Frontal cortex (tissue), 3 donors: ENCODE measurements at regions not wholly inside any gene's neighbourhood (a gene's known extent, or its start where the extent isn't known, plus 50 kb on each side); places are given as distances from the start of the nearest gene placed in this dataset.
"Not testable (repeated sequence)": the region's sequence is repeated elsewhere in the genome, so short reads cannot be mapped to it uniquely, and the experiment has no call there.

ENCODE experiments used
- DNase-seq, 2 donors: peaks; one replicate each; pipeline ENCODE4 v3.0.0; 2012; ENCODE audit warnings: low spot score in 2 of 2
- FAIRE-seq: peaks from 2 replicates; lab custom pipeline; 2012; peaks lifted over from hg19 to GRCh38; lab: Jason Lieb, UNC
- donor health status: control.
- donor health status: control.
- donor health status: control.

DNA sequence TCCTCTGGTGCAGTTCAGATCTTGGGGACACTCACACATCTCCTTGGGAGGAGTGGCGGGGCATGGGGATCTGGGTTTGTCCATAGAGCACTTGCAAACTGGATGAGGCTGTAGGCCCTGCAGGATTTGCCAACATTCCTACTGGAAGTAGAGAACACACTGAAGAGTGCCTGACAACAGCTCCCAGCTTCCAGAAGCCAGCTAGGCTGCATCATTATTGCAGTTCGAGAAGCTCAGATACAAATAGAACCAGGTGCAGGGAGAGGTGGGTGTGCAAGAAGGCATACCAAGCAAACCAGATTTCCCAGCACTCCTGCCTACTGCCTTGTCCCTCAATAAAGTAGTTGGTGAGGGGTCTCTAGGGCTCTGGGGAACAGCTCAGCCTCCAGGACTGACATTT, 52.5 kb downstream of the RHOB start:
- DNase-seq, result no peak

DNA sequence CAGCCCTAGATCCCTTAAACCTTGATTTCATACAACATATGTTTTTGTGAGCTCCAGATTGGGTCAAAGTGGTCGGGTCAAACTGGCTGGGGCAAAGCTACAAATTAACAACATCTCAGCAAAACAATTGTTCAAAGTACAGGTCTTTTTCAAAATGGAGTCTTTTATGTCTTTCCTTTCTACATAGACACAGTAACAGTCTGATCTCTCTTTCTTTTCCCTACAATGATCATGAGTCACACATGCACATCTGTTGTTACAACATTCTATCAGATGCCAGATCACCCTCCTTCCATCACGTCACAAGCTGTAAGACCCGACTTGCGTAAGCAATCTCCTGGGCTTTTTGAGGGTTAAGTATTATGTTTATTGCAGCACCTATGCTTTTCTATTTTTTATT, 55.1 kb downstream of the RHOB start:
- DNase-seq (no peak), FAIRE-seq (no peak)

More for the DNA sequence above, 52.5 kb downstream of the RHOB start:
- FAIRE-seq, result no peak

DNA sequence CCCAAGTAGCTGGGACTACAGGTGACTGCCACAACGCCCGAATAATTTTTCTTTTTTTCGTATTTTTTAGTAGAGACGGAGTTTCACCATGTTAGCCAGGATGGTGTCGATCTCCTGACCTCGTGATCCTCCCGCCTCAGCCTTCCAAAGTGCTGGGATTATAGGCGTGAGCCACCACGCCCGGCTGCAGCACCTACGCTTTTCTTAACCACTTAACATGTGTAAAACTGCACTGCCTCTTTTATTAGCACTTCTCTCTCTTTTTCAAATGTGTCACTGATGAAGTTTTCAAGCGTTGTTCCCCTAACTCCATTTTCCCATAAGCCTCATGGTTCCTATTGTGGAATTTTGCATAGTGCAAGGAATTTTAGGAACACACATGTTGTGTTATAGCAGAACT, 55.6 kb downstream of the RHOB start:
- FAIRE-seq, DNase-seq: not testable (repeated sequence)

DNA sequence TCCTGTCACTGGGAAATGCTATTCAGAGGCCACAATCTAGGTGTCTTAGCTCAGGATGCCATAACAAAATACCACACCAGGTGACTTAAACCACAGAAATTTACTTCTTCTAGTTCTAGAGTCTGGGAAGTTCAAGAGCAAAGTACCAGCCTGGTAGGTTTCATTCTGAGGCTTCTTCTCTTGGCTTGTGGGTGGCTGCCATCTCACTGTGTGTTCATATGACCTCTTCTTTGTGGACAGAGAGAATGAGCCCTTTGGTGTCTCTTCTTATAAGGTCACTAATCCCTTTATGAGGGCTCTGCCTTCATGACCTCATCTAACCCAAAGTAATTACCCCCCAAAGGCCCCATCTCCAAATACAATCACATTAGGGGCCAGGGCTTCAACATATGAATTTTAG, 57.3 kb downstream of the RHOB start:
- FAIRE-seq (no peak), DNase-seq (no peak)

DNA sequence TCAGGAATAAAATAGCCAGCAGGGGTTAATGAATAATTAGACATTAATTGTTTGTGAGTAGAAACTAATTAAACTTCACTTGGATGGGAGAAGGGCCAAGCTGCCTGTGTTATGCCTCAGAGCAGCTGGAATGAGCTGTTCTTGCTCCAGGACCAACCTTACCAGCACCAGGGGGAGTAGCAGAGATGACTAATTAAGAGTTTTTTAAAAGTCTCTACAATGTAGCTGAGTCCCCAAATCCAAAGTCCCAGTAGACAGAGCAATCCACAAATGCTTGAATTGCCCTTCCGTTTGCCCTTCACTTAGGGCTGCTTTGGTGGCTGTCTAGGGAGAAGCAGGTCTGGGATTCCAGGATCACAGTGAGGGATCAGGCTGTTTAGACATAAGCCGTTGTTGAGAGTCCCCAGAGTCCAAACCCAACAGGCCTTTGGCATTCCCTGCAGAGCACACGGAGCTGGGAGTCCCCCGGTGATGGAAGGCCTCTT, 59.4 kb downstream of the RHOB start:
- FAIRE-seq, result no peak
- DNase-seq, result no peak

DNA sequence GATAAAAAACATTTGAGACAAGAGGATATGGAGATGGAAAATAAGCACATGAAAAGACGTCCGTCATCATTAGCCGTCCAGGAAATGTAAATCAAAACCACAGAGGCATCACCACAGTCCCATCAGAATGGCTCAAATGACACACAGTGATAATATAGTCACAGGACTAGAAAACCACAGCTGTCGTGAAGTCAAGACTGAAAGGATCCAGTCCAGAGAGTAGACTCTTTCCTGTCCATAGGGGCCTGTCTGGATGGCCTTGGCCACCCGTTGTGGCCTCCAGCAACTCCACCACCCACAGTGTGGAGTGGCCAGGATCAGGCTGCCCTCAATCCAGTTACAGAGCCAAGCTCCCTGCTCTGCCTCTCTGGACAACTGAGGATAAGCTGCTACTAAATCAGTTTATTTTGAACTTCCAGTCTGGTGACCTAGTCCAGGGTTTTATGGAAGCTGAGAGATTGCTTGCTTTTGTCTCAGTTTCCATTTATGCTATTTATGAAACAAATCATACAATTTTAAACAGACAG, 60.4 kb downstream of the RHOB start:
- no peak for DNase-seq

DNA sequence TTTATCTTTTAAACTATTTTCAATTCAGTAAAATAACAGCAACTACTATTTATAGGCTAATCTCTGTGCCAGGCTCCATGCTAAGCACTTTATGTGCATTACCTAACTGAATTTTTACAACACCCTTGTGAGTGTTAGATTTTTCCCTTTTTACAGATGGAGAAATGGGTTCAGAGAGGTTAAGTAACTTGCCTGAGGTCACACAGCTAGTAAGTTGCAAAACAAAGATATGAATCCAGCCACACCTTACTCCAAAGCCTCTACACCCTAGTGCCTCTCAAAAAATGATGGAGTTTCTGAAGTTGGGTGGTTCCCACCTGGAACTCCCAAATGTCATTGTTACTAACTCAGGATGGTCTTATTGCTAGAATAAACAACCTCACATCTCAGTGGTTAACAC, 60.8 kb downstream of the RHOB start:
- no peak for DNase-seq
- no peak for FAIRE-seq

More for the DNA sequence above, 60.4 kb downstream of the RHOB start:
- FAIRE-seq, result no peak

DNA sequence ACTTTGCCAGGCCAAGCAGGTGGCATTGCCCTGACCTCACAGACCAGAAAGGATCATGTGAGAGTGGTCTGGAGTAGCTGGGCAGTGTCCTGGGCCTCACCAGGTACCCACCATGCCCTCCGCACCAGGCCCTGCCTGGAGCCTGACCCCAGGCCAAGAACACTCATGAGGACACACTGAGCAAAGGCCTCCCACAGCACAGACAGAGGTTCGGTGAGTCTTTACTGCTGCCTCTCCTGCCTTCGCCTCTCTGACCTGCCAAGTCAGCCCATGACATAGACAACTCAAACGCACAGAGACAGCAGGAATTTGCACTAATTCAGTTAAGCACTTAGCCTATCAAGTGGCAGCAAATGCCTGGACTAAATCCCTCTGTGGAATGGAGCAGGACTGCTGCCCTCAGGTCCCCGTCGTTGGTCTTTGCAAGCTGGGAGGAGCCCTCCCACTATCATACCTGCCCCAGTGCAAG, 62.5 kb downstream of the RHOB start:
- FAIRE-seq (no peak), DNase-seq (no peak)

DNA sequence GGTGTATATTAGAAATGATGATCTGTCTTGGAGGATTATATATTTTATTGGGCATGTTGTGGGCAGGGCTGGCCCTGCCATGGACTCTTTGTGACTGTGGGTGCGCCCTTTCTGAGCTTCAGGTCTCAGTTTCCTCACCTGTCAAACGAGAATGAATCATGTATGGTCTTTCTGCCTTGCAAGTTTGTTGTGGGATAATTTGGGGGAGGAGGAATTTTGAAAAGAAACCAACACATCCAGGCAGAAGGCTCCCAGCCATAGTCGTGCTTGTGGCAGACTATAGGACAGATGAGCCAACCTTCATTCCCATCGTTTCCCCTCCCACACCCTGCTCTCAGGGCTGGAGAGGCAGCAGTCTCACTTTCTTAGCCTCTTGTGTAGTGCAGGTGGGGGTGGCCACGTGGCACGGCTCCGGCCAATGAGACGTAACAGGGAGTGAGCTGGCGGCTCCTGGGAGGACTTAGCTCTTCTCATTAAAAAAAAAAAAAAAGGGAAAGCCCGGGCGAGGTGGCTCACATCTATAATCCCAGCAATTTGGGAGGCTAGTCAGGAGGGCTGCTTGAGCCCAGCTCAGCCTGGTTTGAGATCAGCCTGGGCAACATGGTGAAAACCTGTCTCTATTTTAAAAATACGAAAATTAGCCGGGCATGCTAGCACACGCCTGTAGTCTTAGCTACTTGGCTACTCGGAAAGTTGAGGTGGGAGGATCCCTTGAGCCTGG, 63.1 kb downstream of the RHOB start:
- FAIRE-seq (no peak), DNase-seq (peak in 1 of 2 donors; percentile 49)

DNA sequence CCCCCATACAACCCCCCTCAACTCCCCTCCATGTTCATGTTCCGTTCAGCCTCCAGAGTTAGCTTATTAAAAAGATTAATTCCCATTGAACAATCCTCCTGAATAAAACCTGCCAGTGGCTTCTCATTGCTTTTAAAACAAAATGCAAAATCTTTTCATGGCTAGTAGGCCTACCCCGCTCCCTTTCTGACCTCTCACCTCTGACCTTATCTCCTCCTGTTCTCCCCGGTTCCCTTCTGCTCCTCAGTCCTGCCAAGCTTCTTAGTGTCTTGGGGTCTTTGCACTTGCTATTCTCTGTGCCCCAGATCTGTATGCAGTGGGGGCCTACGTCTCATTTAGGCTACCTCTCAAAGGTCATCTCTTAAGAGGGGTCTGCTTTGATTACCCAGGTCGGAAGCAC, 64.3 kb downstream of the RHOB start:
- FAIRE-seq, result no peak
- DNase-seq, result no peak

DNA sequence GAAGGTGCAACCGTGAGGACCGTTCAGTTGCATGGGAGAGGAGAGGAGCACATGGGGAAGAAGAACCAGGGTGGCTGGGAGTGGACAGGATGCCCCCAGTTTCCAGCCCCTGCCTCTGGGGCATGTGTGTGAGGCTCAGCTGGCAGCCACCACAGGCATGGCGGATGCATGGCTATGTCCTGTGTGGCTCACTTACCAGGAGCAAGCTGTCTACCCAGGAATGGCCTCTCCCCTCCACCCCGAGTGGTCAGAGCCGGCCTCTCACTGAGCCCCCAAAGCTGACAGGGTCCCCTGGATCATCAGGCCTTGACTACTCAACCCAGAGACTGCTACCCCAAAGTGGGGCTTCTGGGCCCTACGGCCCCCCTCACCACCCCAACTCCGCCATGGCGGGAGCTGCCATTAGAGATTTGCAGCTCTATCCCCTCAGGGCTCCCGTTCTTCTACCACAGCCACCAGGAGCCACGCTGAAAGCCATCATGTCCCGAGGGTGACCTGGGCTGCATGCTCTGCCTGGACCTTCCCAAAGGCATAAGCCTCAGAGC, 65.3 kb downstream of the RHOB start:
- no peak for FAIRE-seq
- DNase-seq, result no peak

DNA sequence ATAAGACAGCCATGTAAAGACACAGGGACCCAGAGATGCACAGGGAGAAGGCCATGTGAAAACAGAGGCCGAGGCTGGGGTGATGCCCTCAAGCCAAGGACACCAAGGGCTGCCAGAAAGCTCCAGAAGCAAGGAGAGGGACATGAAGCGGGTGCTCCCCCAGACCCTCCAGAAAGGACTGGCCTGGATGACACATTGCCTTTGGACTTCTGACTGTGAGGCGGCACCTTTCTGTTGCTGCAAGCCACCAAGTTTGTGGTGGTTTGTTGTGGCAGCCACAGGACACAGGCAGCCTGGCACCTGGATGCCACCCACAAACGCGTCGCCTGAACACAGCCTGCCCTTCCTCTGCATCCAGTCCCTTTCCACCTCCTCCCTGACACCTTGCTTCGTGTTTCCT, 67.1 kb downstream of the RHOB start:
- FAIRE-seq (no peak), DNase-seq (no peak)

DNA sequence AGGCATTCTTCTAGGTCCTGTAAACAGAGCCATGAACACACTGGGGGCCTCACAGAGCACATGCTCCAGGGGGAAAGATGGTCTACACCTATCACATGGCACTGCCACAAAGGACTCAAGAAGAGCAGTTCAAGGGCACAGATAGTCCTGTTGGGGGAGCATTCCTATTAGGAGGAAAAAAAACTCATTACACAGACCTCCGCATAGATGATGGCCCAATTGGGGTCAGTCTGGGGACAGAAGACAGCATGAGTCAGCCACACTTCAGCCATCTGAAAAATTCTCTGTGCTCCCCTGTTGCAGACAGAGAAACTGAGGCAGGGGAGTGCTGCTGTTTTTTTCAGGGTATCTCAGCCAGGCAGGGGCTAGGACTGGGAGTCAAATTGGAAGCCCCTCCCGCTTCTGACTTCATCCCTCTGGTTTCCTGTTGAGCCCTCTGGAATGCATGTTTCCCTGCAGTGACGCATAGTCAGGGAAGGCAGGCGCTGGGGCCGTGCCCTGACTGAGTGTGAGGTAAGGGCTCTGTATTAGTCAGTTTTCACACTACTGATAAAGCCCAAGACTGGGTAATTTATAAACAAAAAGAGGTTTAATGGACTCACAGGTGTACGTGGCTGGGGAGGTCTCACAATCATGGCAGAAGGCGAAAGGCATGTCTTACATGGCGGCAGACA, 67.9 kb downstream of the RHOB start:
- DNase-seq (no peak), FAIRE-seq (no peak)

DNA sequence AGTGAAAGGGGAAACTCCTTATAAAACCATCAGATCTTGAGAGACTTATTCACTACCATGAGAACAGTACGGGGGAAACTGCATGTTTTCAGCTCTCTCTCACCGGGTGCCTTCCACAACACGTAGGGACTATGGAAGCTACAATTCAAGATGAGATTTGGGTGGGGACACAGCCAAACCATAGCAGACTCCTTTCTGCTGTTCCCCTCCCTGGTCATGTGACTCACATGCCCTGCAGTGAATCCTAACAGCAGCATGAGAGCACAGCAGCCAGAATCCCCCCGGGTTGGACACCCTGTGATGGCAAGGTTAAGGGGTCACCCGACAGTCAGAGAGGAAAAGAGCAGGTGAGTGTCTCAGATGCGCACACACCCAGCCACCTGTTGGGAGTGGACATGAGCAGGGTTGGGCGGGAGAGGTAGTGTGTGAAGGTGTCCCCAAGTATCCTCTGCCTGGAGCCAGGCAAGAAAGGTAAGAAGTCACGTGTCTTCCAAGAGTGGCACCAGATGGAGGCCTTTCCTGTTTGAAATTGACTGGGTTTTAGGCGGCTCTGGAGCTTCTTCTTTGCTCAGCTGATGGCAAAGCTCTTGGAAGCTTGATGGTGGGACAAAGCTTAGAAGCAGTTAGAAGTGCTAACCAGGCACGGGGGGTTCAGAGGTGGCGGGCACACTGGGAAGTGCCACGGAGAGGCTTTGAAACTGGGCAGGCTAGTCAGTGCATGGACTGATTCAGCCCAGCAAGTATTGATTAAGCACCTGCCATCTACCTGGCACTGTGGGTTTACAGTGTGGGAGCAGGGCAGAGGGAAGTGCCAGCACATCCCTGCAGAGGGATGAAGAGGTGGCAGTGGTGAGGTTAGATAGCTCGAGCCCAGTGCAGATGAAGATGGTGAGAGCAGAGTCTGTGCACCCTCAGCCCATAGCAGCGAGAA, 68.7 kb downstream of the RHOB start:
- FAIRE-seq, result no peak
- DNase-seq, result no peak

DNA sequence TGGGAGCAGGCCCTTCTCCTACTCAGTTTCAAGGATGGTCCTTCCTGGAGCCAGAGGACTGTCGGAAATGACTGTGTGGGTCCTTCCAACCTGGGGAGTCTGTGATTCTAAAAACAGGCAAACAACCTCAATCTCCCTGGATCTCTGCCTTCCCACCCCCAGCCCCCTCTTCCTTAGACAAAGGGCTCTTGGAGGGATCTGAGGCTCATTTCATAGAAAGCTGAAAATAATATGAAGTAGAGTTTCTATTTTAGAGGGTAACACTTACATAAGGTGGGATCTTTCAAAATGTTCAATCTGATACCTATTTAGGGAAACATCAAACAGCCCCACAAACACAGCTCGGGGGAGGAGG, 69.4 kb downstream of the RHOB start:
- DNase-seq (no peak), FAIRE-seq (no peak)

DNA sequence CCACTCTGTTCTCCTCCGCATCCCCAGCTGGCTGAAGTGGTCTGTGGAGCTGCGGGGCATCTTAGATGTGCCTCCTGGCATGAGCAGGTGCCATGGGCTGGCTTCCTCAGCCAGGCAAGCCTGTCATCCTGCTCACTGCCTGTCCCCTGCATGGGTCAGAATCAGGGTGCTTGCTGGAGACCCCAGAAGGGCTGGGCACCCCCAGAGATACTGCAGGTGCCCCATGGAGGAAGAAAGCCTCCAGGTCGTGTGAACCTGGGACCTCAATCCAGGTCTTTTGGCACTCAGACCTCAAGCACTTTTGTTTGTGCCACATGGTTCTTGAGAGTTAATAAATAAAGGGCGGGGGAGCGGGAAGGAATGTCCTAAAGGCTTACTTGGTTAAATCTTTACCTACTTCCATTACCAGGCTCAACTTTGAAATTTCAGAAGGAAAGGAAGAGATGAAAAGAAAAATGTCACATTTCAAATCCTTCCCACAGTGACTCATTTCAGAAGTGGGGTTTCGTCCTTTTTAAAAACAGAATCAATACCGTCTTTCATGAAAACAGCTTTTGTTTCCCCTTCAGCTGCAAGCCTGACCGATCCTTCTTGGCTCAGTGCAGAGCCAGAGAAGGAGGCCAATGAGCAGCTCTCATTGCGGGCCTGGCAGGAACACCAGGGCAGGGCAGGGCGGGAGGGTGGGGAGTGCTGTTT, 69.9 kb downstream of the RHOB start:
- DNase-seq (peak; percentile 59 to 72), FAIRE-seq (no peak)

DNA sequence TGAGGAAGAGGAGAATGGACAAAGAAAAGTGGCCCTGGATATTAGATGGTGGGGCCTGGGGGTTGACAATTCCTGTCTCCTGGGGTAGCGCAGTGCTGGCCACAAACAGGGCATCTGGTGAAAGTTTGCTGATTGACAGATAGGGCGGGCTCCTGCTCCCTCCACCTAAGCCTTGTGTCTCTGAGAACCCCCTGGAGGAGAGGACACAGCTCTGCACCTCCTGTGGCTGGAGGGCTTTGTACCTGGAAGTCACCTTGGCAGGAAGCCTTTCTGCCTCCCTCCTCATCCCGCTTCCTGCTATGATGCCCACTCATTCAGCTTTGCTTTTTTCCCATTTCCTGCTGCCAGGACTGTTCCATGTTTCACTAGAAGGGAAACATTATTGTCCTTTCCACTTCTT, 72.4 kb downstream of the RHOB start:
- no peak for FAIRE-seq
- DNase-seq, result no peak

DNA sequence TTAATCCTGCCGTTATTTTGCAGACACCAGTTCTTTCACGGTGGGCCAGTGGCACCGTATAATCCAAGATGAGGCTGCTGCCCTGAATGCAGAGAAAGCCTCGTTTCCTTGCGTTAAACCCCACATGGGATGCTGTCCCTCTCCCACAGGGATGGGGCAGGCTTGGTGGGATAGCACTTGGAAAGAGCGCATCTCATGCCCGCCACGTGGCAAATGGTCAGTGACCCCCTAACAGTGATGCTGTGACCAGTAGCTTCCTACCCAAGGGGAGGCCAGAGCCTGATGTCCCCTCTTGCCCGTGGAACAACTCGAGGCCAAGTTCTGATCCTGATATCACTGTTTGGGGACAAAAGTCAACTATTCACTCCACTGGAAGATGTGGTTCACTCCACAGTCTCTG, 73.3 kb downstream of the RHOB start:
- no peak for FAIRE-seq
- no peak for DNase-seq

DNA sequence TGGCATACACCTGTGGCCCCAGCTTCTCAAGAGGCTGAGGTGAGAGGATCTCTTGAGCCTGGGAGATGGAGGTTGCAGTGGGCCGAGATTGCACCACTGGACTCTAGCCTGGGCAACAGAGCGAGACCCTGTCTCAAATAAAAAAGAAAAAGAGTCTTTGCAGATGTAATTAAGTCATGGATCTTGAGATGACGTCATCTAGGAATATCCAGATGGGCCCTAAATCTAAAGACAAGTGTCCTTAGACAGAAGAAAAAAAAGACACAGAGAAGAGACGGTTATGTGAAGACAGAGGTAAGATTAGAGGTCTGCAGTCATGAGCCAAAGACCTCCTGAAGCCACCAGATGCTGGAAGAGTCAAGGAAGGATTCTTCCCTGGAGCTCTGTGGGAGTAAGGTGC, 74.3 kb downstream of the RHOB start:
- DNase-seq (no peak), FAIRE-seq (no peak)
